CD14-positive monocyte (primary cell): ENCODE measurements at regions not wholly inside any gene's neighbourhood (a gene's known extent, or its start where the extent isn't known, plus 50 kb on each side); places are given as distances from the start of the nearest gene placed in this dataset.

Experiments used
- DNase-seq, 3 donors: peaks; one replicate each; pipeline ENCODE4 v3.0.0-alpha.2; 2011 to 2022
- H2AFZ ChIP-seq: 2 replicates; pipeline ENCODE4 v1.6.0; 2012; ENCODE audit warnings: mild to moderate bottlenecking, low read depth, low read length, inconsistent platforms; ENCODE audit not compliant: insufficient read depth, poor library complexity, severe bottlenecking
- H3K27ac ChIP-seq, 2 donors: 1 replicate in 1 of 2; 2 replicates in 1 of 2; pipeline ENCODE4 v1.5.1; 2012 to 2013; ENCODE audit warnings: low read length in 2 of 2, control low read depth in 1 of 2, inconsistent platforms in 1 of 2, low read depth in 1 of 2, mild to moderate bottlenecking in 1 of 2
- H3K27me3 ChIP-seq, 2 donors: one replicate each; pipeline versions ENCODE4 v1.6.0 to v1.6.1; 2011 to 2013; ENCODE audit warnings: low read length in 2 of 2; ENCODE audit not compliant: control insufficient read depth in 2 of 2, insufficient read depth in 2 of 2
- H3K36me3 ChIP-seq, 2 donors: replicated peaks in 1 of 2; 1 replicate in 1 of 2; 2 replicates in 1 of 2; pipeline versions ENCODE4 v1.5.1 to v1.6.1; 2012 to 2013; ENCODE audit warnings: low read length in 2 of 2, control low read depth in 1 of 2, inconsistent platforms in 1 of 2, mild to moderate bottlenecking in 1 of 2; ENCODE audit not compliant: insufficient read depth in 2 of 2, control insufficient read depth in 1 of 2
- H3K4me1 ChIP-seq, 2 donors: 1 replicate in 1 of 2; 2 replicates in 1 of 2; pipeline versions ENCODE4 v1.5.1 to v1.6.1; 2012 to 2013; ENCODE audit warnings: low read length in 2 of 2, control low read depth in 1 of 2, inconsistent platforms in 1 of 2, mild to moderate bottlenecking in 1 of 2, moderate library complexity in 1 of 2; ENCODE audit not compliant: insufficient read depth in 2 of 2, control insufficient read depth in 1 of 2
- H3K4me2 ChIP-seq: replicated peaks from 2 replicates; pipeline ENCODE3; 2012; ENCODE audit warnings: low read length, moderate library complexity, mild to moderate bottlenecking; ENCODE audit not compliant: poor library complexity, severe bottlenecking; ENCODE audit errors: extremely low read depth
- H3K4me3 ChIP-seq, 3 experiments: fragments of 200-600 bp in 1 of 3; sonication (generic) in 1 of 3; replicated peaks in 1 of 3; 1 replicate in 2 of 3; 2 replicates in 1 of 3; pipeline ENCODE4 v1.5.1; 2011 to 2013; ENCODE audit warnings: low read length in 3 of 3, mild to moderate bottlenecking in 3 of 3, control low read depth in 2 of 3, low read depth in 2 of 3, inconsistent platforms in 1 of 3, moderate library complexity in 1 of 3
- H3K79me2 ChIP-seq: 2 replicates; pipeline ENCODE4 v1.6.0; 2012; ENCODE audit warnings: mild to moderate bottlenecking, control low read depth, inconsistent platforms, low read length, moderate library complexity; ENCODE audit not compliant: insufficient read depth
- H3K9ac ChIP-seq: 2 replicates; pipeline ENCODE4 v1.6.0; 2017; ENCODE audit warnings: low read length, mild to moderate bottlenecking; ENCODE audit not compliant: insufficient read depth, poor library complexity, severe bottlenecking
- H3K9me3 ChIP-seq, 2 donors: replicated peaks in 1 of 2; 1 replicate in 1 of 2; 2 replicates in 1 of 2; pipeline versions ENCODE4 v1.5.1 to v1.6.1; 2012 to 2013; ENCODE audit warnings: low read length in 2 of 2, control low read depth in 1 of 2; ENCODE audit not compliant: control insufficient read depth in 1 of 2, insufficient read depth in 1 of 2
- H4K20me1 ChIP-seq: 2 replicates; pipeline ENCODE4 v1.6.0; 2012; ENCODE audit warnings: mild to moderate bottlenecking, low read length, control low read depth, moderate library complexity; ENCODE audit not compliant: insufficient read depth
- H3K27ac Mint-ChIP-seq, 7 donors: one replicate each; pipeline ENCODE4 v1.8.0; 2020; ENCODE audit warnings: mild to moderate bottlenecking in 7 of 7, mixed read lengths in 7 of 7, moderate library complexity in 6 of 7, inconsistent platforms in 2 of 7
- H3K27me3 Mint-ChIP-seq, 3 donors: one replicate each; pipeline ENCODE4 v1.8.0; 2021 to 2022; ENCODE audit warnings: low read depth in 3 of 3, mild to moderate bottlenecking in 3 of 3, mixed read lengths in 3 of 3, moderate library complexity in 3 of 3, inconsistent platforms in 1 of 3
- H3K36me3 Mint-ChIP-seq, 2 donors: one replicate each; pipeline ENCODE4 v1.8.0; 2020; ENCODE audit warnings: mixed read lengths in 2 of 2, inconsistent platforms in 1 of 2, mild to moderate bottlenecking in 1 of 2
- H3K4me1 Mint-ChIP-seq: one replicate; pipeline ENCODE4 v1.8.0; 2020; ENCODE audit warnings: mild to moderate bottlenecking, mixed read lengths
- H3K4me3 Mint-ChIP-seq, 2 donors: one replicate each; pipeline ENCODE4 v1.8.0; 2020; ENCODE audit warnings: mild to moderate bottlenecking in 2 of 2, mixed read lengths in 2 of 2, moderate library complexity in 1 of 2
- H3K9me3 Mint-ChIP-seq, 7 donors: one replicate each; pipeline ENCODE4 v1.8.0; 2020 to 2022; ENCODE audit warnings: mixed read lengths in 7 of 7, mild to moderate bottlenecking in 6 of 7, moderate library complexity in 6 of 7, inconsistent platforms in 2 of 7
- CTCF ChIP-seq: fragments of 200-600 bp; IDR thresholded peaks from one replicate; pipeline ENCODE4 v1.8.0; 2022; ENCODE audit warnings: antibody characterized with exemption, mild to moderate bottlenecking
- WGBS: methylation state at CpG from one replicate; pipeline ENCODE4 v1.1.5; 2013; ENCODE audit warnings: missing lambda C conversion rate; ENCODE audit not compliant: insufficient coverage; 5-methylcytosine and 5-hydroxymethylcytosine counted together
- intact Hi-C, 2 donors: fragments of 100-400 bp; cut with micrococcal nuclease; formaldehyde crosslinking; loops; one replicate each; pipeline versions ENCODE4 v1.15.0 to v1.15.1; 2023

- H3K4me3 ChIP-seq, result no peak overlapping the region
- H3K27ac ChIP-seq, result no peak overlapping the region
- DNase-seq, result no peak
- H2AFZ ChIP-seq, result no peak overlapping the region
- H3K27me3 ChIP-seq, result no peaks in the 10 kb centered on the region
- H3K36me3 ChIP-seq, result no peaks in the 10 kb centered on the region
- H3K9me3 ChIP-seq, result no peaks in the 10 kb centered on the region
- Mint-ChIP-seq H3K27me3 (peaks cover 1 to 4% (median 2%) of the 10 kb centered on the region in 3 donors), H3K36me3 (no peaks in the 10 kb centered on the region), H3K4me1 (peaks cover 11% of the 10 kb centered on the region), H3K9me3 (peaks cover 2 to 10% (median 7%) of the 10 kb centered on the region in 7 donors), H3K4me3 (no peak overlapping the region), H3K27ac (peak overlapping the region in 1 of 7 donors; percentile 63)
- TF ChIP-seq CTCF, result no peak
- H3K4me1 ChIP-seq, result peaks cover 12 to 13% of the 10 kb centered on the region in 2 donors
- H3K4me2 ChIP-seq, result no peak overlapping the region
- WGBS, result 75% methylated on average over 2 of the region's 4 CpGs
- intact Hi-C loops, result no loop called here
- H4K20me1 ChIP-seq, result no peaks in the 10 kb centered on the region
- no peak overlapping the region for H3K9ac ChIP-seq
- H3K79me2 ChIP-seq, result no peaks in the 10 kb centered on the region
These were observed 354.2 kb downstream of the RBM43 start for GRCh38 chr2:150907466-150907865.

- Histone ChIP-seq H2AFZ (no peak overlapping the region), H4K20me1 (no peaks in the 10 kb centered on the region), H3K4me1 (no peaks in the 10 kb centered on the region), H3K9me3 (peaks cover 6 to 25% of the 10 kb centered on the region in 2 donors), H3K27me3 (no peaks in the 10 kb centered on the region), H3K4me2 (no peak overlapping the region), H3K36me3 (no peaks in the 10 kb centered on the region), H3K79me2 (no peaks in the 10 kb centered on the region), H3K9ac (no peak overlapping the region), H3K27ac (no peak overlapping the region), H3K4me3 (no peak overlapping the region)
- no CpG with 5 or more reads among the region's 3 CpGs for WGBS
- intact Hi-C loops, result no loop called here
- DNase-seq, result no peak
- no peaks in the 10 kb centered on the region for H3K4me1 Mint-ChIP-seq
- no peaks in the 10 kb centered on the region for H3K36me3 Mint-ChIP-seq
- no peak for TF ChIP-seq CTCF
- peaks cover 1 to 4% (median 2%) of the 10 kb centered on the region in 3 donors for H3K27me3 Mint-ChIP-seq
- no peak overlapping the region for H3K27ac Mint-ChIP-seq
- peaks cover 8 to 23% (median 14%) of the 10 kb centered on the region in 7 donors for H3K9me3 Mint-ChIP-seq
- no peak overlapping the region for H3K4me3 Mint-ChIP-seq
These were observed 358.2 kb downstream of the RBM43 start for GRCh38 chr2:150903461-150903860.
